Stimulated activated CD4-positive, alpha-beta T cell treated with anti-CD3 and anti-CD28 coated beads, Interleukin-4, amount 100 ng/mL, for 24 hours (primary cell): ENCODE measurements at regions not wholly inside any gene's neighbourhood (a gene's known extent, or its start where the extent isn't known, plus 50 kb on each side); places are given as distances from the start of the nearest gene placed in this dataset.

Experiments used
- DNase-seq: peaks from one replicate; pipeline ENCODE4 v3.0.0-alpha.2; 2020

- DNase-seq: no peak
Observed at GRCh38 chr5:6937677-6938076, 224.4 kb downstream of the TENT4A start.

DNA sequence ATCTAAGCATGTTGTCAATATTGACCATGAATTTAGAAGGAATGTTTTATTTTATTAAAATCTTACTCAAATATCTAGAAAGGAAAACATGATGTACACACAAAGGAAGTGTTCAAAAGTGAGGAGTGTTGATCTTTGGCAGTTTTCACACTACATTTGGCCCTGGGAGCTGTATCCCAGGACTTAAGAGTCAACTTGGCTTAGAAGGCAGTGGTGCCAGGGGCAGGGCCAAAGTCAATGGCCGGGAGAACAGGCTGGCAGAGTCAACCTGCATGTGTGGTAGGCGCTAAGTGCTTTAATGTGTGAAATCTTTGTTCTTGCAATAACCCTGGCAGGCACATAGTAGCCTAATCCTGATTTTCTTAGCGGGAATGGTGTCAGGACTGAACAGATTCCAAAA lies 228.4 kb downstream of the TENT4A start:
- DNase-seq: no peak

DNA sequence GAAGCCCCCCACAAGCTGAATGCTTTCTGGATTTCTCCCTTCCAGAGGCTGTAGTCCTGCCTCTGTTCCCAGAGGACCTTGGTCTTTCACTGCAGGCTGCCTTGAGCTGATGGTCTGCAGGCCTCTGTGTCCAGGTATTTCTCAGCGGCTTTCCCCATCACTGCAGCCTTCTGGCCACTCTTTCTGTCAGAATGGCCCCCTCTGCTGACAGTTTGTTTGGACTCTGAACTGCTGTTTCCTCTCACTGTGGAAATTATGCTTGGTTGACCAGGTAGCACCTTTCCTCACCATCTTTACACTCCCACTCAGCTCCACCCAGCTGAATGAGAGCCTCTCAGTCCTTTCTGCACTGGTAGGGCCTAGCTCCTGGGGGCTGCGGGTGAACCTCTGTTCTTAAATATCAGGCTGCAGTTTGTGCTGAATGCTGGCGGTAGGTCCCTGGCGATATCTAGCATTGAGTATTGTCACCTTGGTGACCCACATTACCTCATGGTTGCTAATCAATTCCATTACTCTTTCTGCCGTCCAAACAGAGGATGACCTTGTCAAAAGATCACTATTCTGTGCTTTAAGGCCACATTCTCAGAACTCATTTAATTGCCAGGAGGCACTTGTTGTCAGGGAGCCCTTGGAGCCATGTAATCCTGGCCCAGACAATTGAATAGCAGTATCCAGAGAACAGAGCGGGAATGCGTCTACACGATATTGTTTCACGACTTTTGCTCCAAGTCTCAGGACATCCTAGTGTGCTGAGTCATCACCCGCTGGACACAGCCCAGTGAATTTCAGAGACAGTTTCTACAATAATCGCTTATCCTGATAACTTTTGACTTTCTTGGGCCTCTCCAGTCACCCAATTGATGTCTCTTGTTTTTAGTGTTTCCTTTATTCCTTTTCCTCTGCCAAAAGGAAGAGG lies 230.2 kb downstream of the TENT4A start:
- no peak for DNase-seq

- no peak for DNase-seq
Observed at GRCh38 chr5:6948562-6948961, 235.3 kb downstream of the TENT4A start.

DNA sequence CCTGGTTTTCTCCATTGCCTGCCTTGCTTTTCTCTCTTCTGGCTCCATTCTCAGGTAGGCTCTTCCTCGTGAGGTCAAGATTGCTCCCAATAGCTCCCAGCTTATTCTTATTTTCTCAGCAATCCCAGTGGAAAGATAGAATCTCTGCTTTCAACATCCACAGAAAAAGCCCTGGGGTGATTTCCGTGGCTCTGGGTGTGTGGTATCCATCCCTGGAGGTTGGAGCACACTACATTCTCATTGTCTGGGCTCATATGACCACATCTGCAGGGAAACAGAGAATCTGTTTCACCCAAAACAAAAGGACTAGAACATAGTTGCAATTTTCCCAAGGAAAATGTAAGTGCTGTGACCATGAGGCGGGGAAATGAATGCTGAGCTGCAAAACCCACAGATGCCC lies 236.0 kb downstream of the TENT4A start:
- DNase-seq: no peak

DNA sequence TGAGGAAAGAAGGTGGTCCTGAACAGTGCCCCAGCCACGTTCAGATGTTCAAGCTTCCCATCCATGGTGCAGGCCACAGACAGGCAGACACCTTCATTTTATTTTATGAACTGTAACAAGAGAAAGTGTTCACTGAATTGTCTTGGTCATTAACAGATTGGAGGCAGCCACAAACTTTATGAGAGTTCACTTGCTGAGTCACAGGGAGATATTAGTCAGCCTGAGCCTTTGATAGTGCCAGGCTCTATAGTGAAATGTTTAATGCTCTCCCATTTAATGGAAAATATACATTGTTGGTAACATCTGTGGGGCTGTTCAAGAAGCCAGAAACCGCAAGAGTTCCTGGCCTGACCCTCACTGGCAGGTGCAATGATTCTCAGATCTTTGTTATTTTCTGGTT lies 237.0 kb downstream of the TENT4A start:
- DNase-seq: no peak

DNA sequence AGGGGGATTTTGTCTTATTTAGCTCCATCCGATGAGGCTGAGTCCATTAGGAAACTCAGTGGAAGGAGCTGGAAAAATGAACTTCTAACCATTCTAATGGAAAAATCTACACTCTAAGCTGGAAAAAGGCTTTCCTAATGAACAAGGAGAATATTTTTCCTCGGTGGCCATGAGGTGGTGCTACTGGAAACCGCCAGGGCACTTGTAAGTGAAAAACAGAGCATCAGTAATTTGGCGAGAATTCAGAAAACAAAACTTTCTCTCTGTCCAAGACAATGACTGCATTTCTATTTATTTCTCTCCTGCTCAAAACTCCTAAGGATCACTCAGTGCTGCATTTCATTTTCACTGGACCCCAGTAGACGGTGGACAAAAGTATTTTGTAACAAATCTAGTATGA lies 237.6 kb downstream of the TENT4A start:
- DNase-seq: no peak

- DNase-seq: no peak
Observed at GRCh38 chr5:6961123-6961522, 247.9 kb downstream of the TENT4A start.

GRCh38 chr5:6961837-6962635 lies 248.8 kb downstream of the TENT4A start:
- DNase-seq: no peak

- no peak for DNase-seq
Observed at GRCh38 chr5:6976971-6977370, 263.7 kb downstream of the TENT4A start.

- no peak for DNase-seq
Observed at GRCh38 chr5:6979061-6979460, 265.8 kb downstream of the TENT4A start.

- no peak for DNase-seq
Observed at GRCh38 chr5:6989230-6989629, 276.0 kb downstream of the TENT4A start.

DNA sequence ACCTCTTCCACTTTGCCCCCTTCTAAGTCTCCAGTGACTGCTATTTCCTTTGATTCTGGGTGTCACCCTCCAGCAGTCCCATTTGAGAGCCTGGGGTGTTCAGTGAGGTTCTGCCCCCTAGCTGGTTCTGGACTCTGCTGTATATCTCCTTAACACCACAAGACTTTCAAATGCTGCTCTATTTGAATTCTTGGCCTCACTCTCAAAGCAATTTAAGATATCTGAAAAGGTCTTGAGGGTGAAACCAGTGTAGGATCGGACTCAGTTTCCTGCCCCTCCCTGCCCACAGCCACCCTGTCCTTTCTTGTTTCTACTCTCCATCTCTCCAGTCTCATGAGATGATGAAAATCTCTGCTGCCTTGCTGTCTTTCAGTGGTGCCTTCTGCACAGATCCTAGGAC lies 280.9 kb downstream of the TENT4A start:
- DNase-seq: no peak

GRCh38 chr5:6995115-6995514 lies 281.9 kb downstream of the TENT4A start:
- no peak for DNase-seq

DNA sequence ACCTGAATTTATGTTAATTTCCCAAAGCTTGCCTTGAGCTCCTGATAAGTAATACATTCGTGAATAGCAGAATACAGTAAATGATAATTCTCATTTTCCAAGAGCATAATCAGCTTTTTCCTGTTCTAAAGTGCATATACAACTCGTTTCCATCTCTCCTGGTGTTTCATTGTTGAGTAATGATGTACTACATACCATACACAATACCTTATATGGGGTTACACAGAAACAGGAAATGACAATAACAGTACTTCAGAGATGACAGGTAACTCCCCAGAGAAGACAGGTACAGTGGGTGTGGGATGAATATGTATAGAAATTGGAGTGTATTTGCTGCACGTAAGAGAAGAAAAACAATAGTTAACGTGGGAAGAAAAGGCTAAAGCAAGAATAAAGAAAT lies 287.1 kb downstream of the TENT4A start:
- DNase-seq: no peak

GRCh38 chr5:7010591-7010990 lies 297.4 kb downstream of the TENT4A start:
- DNase-seq: no peak

DNA sequence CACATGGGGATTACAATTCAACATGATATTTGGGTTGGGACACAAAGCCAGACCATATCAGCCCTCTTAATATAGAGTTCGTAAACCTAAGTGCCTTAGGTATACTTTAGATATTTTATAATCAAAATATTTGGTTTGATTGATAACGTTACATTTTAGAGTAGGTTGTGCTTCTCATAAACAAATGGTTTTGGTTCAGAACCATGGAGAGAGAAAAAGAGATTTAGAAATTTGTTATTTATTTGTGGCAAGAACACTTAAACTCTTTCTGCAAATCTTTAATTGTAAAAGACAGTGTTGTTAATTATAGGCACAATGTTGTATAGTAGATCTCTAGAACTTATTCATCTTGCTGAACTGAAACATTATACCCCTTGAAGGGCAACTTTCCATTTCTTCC lies 298.8 kb downstream of the TENT4A start:
- no peak for DNase-seq

- no peak for DNase-seq
Observed at GRCh38 chr5:7014611-7015010, 301.4 kb downstream of the TENT4A start.

DNA sequence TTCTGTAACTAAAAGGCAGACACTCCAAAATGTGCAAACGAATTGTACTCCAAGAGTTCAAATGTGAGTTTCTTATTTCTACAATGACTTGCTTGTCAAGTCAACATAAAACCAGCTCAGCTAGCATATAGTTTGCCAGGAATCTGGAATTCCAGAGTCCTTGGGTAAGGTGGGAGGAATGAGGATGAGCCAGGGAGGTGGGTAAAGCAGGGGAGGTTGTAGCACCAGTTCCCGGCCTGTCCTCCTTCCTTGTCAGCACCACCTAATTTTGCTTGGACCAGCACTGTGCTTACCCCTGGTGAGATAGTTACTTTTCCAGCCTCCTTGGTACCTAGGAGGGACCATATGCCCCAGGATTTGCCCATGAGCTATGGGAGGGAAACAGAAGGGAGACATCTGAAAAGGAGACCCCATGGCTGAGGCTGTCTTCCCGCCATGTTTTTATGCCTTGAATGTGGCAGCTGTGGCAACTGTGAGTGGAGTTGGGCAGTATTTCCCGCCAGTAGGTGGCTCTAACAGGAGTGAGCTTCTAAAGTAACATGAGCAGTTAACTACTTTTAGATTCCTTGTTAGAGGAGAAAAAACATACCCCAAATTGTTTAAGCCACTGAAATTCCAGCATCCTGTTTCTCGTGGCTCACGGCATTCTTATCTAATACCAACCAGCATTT lies 302.5 kb downstream of the TENT4A start:
- DNase-seq: no peak

DNA sequence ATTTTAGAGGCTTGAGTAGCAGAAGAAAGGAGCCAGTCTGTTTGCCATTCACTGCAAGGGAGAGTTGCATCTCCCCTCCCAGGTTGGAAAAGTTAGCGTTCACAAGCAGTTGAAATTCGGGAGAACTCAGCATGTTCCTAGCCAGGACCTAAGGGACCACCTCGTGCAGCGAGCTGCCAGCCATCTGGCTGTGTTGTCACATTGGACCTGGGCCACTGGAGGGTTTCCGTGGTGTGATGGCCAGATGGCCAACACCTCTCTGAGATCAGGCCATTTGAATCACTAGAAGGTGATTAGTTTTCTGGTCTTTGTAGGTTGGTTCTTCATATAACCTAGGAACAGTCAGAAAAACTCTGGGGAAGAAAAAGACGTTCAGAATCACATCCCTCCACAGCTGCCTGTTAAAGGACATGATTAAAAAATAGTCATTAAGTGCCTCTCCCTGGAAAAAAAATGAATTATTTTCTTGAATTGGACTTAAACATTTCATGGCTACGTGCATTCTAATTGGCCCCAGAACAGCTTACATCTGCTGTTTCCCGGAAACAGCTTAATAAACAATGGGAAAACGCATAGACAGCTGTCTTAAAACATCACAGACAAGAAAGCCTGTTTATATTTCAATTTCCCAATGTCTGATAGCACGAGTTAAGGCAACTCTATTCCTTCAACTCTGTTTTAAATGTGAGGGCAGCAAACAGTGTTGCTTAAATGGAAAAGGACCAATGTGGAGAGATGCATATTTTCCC lies 303.9 kb downstream of the TENT4A start:
- no peak for DNase-seq

- no peak for DNase-seq
Observed at GRCh38 chr5:7018198-7018597, 305.0 kb downstream of the TENT4A start.

GRCh38 chr5:7018601-7019000 lies 305.4 kb downstream of the TENT4A start:
- no peak for DNase-seq
